Cardiac fibroblast (primary cell): ENCODE measurements at regions not wholly inside any gene's neighbourhood (a gene's known extent, or its start where the extent isn't known, plus 50 kb on each side); places are given as distances from the start of the nearest gene placed in this dataset.

Experiments used
- DNase-seq, 2 donors: peaks; one replicate each; pipeline versions ENCODE4 v3.0.0 to v3.0.0-alpha.2; 2010; ENCODE audit warnings: low read depth in 2 of 2
- H3K4me3 ChIP-seq, 2 donors: replicated peaks in 1 of 2; 1 replicate in 1 of 2; 2 replicates in 1 of 2; pipeline ENCODE4 v1.5.1; 2011; ENCODE audit warnings: low read depth in 2 of 2, low read length in 2 of 2, mild to moderate bottlenecking in 2 of 2, moderate library complexity in 1 of 2
- CTCF ChIP-seq: IDR thresholded peaks from one replicate; pipeline ENCODE4 v1.5.1; 2011; ENCODE audit warnings: low read depth, mild to moderate bottlenecking, low read length, inconsistent platforms

- TF ChIP-seq CTCF, result no peak
- DNase-seq, result peak; percentile 63 to 87
- H3K4me3 ChIP-seq, result no peak overlapping the region
These were observed 437.3 kb upstream of the CADM1 start for GRCh38 chr11:115941481-115941993.

- no peak for TF ChIP-seq CTCF
- DNase-seq, result no peak
- H3K4me3 ChIP-seq, result no peak overlapping the region
These were observed 436.8 kb upstream of the CADM1 start for GRCh38 chr11:115941044-115941443.

GRCh38 chr11:115939731-115940421, 435.7 kb upstream of the CADM1 start:
- no peak for TF ChIP-seq CTCF
- no peak for DNase-seq
- H3K4me3 ChIP-seq, result no peak overlapping the region

GRCh38 chr11:115939104-115939730, 435.0 kb upstream of the CADM1 start:
- no peak for TF ChIP-seq CTCF
- peak; percentile 4 to 65 for DNase-seq
- no peak overlapping the region for H3K4me3 ChIP-seq

- no peak for DNase-seq
- H3K4me3 ChIP-seq, result no peak overlapping the region
- TF ChIP-seq CTCF, result no peak
These were observed 429.3 kb upstream of the CADM1 start for GRCh38 chr11:115933564-115933963.

- DNase-seq, result no peak
These were observed 427.4 kb upstream of the CADM1 start for GRCh38 chr11:115931548-115932083.

More at GRCh38 chr11:115931548-115932083, 427.4 kb upstream of the CADM1 start:
- no peak overlapping the region for H3K4me3 ChIP-seq
- TF ChIP-seq CTCF, result no peak
